ENCODE measurements at regions not wholly inside any gene's neighbourhood (a gene's known extent, or its start where the extent isn't known, plus 50 kb on each side); places are given as distances from the start of the nearest gene placed in this dataset.
A peak's percentile ranks its signal among the peaks of the same experiment; 100 is the strongest.

GRCh38 chr18:27599202-27599829 is 414.2 kb upstream of the CHST9 start:
- TF ChIP-seq CTCF (IDR thresholded peaks at IDR 0.05 in 8 of 11, conservative IDR thresholded peaks at IDR 0.05 in 3 of 11) (peak in 10 of 11 experiments; percentile 38 to 76 (median 73)), POLR2A (IDR thresholded peaks at IDR 0.05) (no peak), POLR2AphosphoS5 (IDR thresholded peaks at IDR 0.05) (no peak)

Data from spleen (tissue), 7 donors.